NB4 (cell line): ENCODE measurements at regions not wholly inside any gene's neighbourhood (a gene's known extent, or its start where the extent isn't known, plus 50 kb on each side); places are given as distances from the start of the nearest gene placed in this dataset.

Source experiments
- CTCF ChIP-seq: IDR thresholded peaks from one replicate; pipeline ENCODE4 v1.5.1; 2012; ENCODE audit warnings: low read depth, low read length
- MAX ChIP-seq: IDR thresholded peaks from 2 replicates; pipeline ENCODE4 v1.6.1; 2011; ENCODE audit warnings: low read depth, low read length
- POLR2A ChIP-seq: IDR thresholded peaks from 2 replicates; pipeline ENCODE4 v1.6.1; 2011; ENCODE audit warnings: mild to moderate bottlenecking; ENCODE audit not compliant: insufficient read length; ENCODE audit errors: extremely low read depth

GRCh38 chr2:120404274-120404673, 58.3 kb downstream of the INHBB start:
- no peak for TF ChIP-seq CTCF
- TF ChIP-seq MAX: no peak
- no peak for TF ChIP-seq POLR2A
